Activated naive CD8-positive, alpha-beta T cell treated with anti-CD3 and anti-CD28 coated beads, Interleukin-2, amount 10 ng/mL, durations not matched to agents 7 days and 5 days (primary cell): ENCODE measurements at regions not wholly inside any gene's neighbourhood (a gene's known extent, or its start where the extent isn't known, plus 50 kb on each side); places are given as distances from the start of the nearest gene placed in this dataset. TPM values are rescaled to one million over a fixed set of nuclear protein-coding genes. Genes with fewer than 3 reads are reported as not detected.

Experiments
- ATAC-seq: fragments of 150-1000 bp; cut with Tn5 transposase; one replicate; pipeline ENCODE4 v1.10.0; 2021; ENCODE audit warnings: low read depth, moderate library complexity
- POLR2A ChIA-PET: fragments of 350-600 bp; sonication (Branson Sonifier 250); formaldehyde crosslinking; loops from one replicate; lab custom pipeline; 2021; ENCODE audit warnings: antibody characterized with exemption; lab: Charles Lee
- DNase-seq: peaks from one replicate; pipeline ENCODE4 v3.0.0; 2021
- H3K27ac Mint-ChIP-seq: one replicate; pipeline ENCODE4 v1.8.0; 2022; ENCODE audit warnings: mild to moderate bottlenecking, mixed read lengths
- H3K27me3 Mint-ChIP-seq: one replicate; pipeline ENCODE4 v1.8.0; 2022; ENCODE audit warnings: mild to moderate bottlenecking, moderate library complexity, mixed read lengths
- H3K36me3 Mint-ChIP-seq: one replicate; pipeline ENCODE4 v1.8.0; 2021; ENCODE audit warnings: mild to moderate bottlenecking, mixed read lengths
- H3K4me1 Mint-ChIP-seq: one replicate; pipeline ENCODE4 v1.8.0; 2021; ENCODE audit warnings: mixed read lengths
- H3K4me3 Mint-ChIP-seq: one replicate; pipeline ENCODE4 v1.8.0; 2022; ENCODE audit warnings: mild to moderate bottlenecking, moderate library complexity, mixed read lengths
- H3K9me3 Mint-ChIP-seq: one replicate; pipeline ENCODE4 v1.8.0; 2021; ENCODE audit warnings: mixed read lengths
- microRNA-seq: library from miRNA; unstranded; fragments of <30 nt; microRNA quantifications from one replicate; pipeline ENCODE4 v1.2.0, GENCODE V29; 2022

DNA sequence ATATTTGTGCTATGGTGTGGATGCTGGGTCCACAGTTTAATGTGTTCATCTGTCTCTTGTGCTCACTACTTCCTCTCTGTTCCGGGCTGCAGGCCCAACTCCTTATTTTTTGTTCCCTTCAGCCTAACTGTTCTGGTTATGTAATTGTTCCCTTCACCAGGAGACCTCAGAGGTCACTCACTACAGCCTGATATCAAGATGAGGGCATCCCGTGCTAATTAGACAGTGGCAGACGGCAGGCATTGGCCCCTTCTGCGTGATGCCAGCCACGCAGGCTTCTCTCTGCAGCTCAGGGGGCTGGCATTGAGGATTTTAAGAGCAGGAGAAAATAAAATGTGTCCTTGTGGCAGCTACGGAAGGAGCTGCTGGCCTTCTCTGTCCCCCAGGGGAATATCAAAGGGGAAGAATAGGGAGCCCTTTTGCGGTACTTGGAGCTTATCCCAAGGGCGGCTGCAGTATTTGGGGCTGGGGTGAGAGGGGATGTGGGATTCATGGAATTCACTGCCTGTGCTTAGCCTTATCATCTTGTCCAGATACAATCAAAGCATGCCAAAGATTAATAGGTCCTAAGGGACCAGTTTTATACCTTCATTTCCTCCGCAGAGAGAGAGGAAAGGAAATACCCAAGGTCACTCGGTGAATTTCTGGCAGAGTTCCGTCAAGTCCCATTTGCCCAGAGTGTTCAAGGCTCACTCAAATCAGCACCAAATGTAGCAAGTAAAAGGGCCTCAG is 53.3 kb upstream of the TRIB2 start:
- Mint-ChIP-seq H3K27me3 (peaks cover 2% of the 10 kb centered on the region), H3K4me1 (no peaks in the 10 kb centered on the region), H3K27ac (no peak overlapping the region), H3K4me3 (no peak overlapping the region), H3K9me3 (peaks cover 24% of the 10 kb centered on the region), H3K36me3 (peaks cover 8% of the 10 kb centered on the region)
- POLR2A ChIA-PET = no interaction called here
- ATAC-seq (no peak), DNase-seq (no peak)

DNA sequence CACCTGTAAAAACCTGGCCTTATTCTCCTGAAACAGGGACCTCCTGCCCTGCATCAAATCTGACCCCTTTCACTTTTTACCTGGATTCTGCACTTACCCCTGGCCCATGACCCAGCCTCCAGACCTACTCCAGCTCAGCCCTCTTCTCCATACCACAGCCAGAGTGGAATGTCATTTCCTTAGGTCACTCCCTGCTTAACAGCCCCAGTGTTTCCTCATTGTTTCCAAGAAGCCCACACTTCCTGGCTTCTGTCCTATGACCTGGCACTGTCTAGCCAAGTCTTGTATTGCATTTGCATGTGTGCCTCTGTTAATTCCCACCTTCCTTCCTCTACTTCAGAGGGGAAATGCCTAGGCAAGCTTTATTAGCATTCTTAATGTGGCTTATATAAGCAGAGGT is 51.4 kb upstream of the TRIB2 start:
- DNase-seq (no peak), ATAC-seq (no peak)
- POLR2A ChIA-PET = no interaction called here
- Mint-ChIP-seq H3K27ac (no peak overlapping the region), H3K4me1 (no peaks in the 10 kb centered on the region), H3K36me3 (peaks cover 8% of the 10 kb centered on the region), H3K4me3 (no peak overlapping the region), H3K27me3 (no peaks in the 10 kb centered on the region), H3K9me3 (peaks cover 23% of the 10 kb centered on the region)

DNA sequence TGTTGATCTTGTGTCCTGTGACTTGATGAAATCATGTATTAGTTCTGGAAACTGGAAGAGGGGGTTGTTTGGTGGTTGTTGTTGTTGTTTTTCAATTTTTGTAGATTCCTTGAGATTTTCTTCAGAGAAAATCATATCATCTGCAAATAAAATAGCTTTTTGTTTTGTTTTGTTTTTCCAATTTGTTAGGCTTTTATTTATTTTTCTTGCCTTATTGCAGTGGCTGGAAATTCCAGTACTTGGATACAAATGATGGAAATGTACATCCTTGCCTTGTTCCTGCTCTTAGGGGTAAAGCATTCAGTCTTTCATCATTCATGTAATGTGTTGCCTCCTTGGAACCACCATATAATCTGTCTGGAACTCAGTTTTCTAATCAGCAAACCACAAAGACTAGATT is 50.3 kb upstream of the TRIB2 start:
- no peak for DNase-seq
- no peak for ATAC-seq
- Mint-ChIP-seq H3K36me3 (peaks cover 8% of the 10 kb centered on the region), H3K4me1 (no peaks in the 10 kb centered on the region), H3K4me3 (no peak overlapping the region), H3K27me3 (no peaks in the 10 kb centered on the region), H3K9me3 (peaks cover 24% of the 10 kb centered on the region), H3K27ac (no peak overlapping the region)
- POLR2A ChIA-PET = no interaction called here

Small RNAs in the stretch of these regions (microRNA-seq; reads per million reads assigned to microRNA genes)
- gene MIR3681 = not detected
